GM19328 (cell line): ENCODE measurements at regions not wholly inside any gene's neighbourhood (a gene's known extent, or its start where the extent isn't known, plus 50 kb on each side); places are given as distances from the start of the nearest gene placed in this dataset.
"Not testable (repeated sequence)": the region's sequence is repeated elsewhere in the genome, so short reads cannot be mapped to it uniquely, and the experiment has no call there.

ENCODE experiments used
- ATAC-seq: cut with Tn5 transposase; IDR thresholded peaks from one replicate; pipeline ENCODE4 v1.9.1; 2021; ENCODE audit warnings: mild to moderate bottlenecking, moderate library complexity; ENCODE audit not compliant: unreplicated experiment

- no peak for ATAC-seq
Measured at GRCh38 chr11:22449441-22449840, 111.3 kb downstream of the SLC17A6 start.

DNA sequence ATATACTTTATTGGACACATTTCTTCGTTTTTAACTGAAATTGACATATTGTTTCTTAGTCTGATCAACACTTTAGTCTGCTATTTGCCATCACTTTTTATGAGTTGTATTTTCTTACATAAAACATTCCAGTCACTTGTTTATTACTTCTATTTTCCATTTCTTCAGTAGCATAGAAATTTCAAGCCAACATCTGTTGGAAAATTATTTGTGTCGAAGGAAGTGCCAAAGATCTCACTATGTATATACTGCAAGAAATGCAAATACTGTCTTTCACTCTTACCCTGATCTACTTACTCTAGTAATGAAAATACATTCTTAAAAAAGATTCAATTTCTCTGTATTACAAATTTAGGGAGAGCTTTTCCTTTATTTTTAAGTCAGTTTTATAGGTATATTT lies 105.9 kb downstream of the SLC17A6 start:
- no peak for ATAC-seq

DNA sequence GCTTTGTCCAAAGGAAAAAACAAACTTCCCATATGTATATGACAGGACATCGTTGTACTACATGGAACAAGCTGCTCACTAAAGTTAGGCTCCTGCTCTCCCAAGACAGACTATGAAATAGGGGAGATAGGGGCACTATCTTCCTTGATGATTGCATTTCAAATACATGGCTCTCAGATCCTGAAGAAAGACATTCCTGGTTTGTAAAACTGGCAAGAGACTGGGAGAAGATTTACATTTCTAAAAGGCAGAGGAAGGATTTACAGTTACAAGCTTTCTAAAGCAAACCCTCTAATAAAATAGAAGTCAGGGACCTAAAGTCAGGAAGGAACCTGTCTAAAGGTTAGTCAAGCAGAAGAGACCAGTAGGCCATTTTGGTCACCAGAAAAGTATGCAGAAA lies 103.7 kb downstream of the SLC17A6 start:
- ATAC-seq, result no peak

DNA sequence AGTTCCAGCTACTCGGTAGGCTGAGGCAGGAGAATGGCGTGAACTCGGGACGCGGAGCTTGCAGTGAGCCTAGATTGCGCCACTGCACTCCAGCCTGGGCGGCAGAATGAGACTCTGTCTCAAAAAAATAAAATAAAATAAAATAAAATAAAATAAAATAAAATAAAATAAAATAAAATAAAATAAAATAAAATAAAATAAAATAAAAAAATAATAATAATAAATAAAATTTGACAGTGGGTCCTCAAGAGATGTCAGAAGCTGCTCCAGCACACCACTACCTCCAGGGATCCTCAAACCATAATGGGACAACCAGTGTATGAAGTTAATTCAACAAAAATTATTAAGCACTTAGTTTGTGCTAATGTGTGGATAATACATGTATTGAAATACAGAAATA lies 97.4 kb downstream of the SLC17A6 start:
- not testable (repeated sequence) for ATAC-seq

- no peak for ATAC-seq
Measured at GRCh38 chr11:22433517-22433916, 95.3 kb downstream of the SLC17A6 start.

GRCh38 chr11:22433094-22433455 lies 94.9 kb downstream of the SLC17A6 start:
- no peak for ATAC-seq

GRCh38 chr11:22432291-22433093 lies 94.3 kb downstream of the SLC17A6 start:
- ATAC-seq, result no peak

GRCh38 chr11:22431106-22431505 lies 92.9 kb downstream of the SLC17A6 start:
- no peak for ATAC-seq

DNA sequence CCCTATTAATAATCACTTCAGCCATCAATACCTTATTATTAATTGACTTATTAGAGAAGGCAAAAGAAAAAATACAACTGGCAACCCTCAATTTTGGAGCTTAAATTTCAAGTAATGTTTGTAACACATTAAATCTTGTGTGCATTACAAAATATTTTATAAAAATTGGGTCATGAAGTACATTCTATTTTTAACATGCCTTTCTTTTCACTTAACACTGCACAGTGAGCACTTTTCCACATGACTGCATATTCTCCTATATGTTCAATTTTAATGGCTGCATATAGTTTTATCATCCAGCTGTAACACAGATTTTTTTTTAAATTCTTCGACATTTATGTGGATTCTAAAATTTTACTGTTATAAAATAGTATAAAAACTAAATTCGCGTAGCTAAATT lies 92.5 kb downstream of the SLC17A6 start:
- ATAC-seq, result no peak

GRCh38 chr11:22430141-22430541 lies 92.0 kb downstream of the SLC17A6 start:
- ATAC-seq, result no peak
